ENCODE measurements at regions not wholly inside any gene's neighbourhood (a gene's known extent, or its start where the extent isn't known, plus 50 kb on each side); places are given as distances from the start of the nearest gene placed in this dataset.

GRCh38 chr1:221988829-221989228, 246.9 kb upstream of the DUSP10 start:
- peaks cover 0 to under 1% (median 0%) of the 10 kb centered on the region in 4 experiments; a peak in 2 of 7 replicates for H3K4me1 ChIP-seq (replicated peaks in 1 of 4; ENCODE audit: control insufficient read depth in 3 of 4, insufficient read depth in 4 of 4, low read length in 3 of 4)
- H2AFZ ChIP-seq (ENCODE audit: low read length) = no peak overlapping the region
- H3K4me3 ChIP-seq (ENCODE audit: extremely low read depth in 1 of 4, insufficient read depth in 2 of 4, low read depth in 3 of 4, low read length in 4 of 4) = no peak overlapping the region
- no peak overlapping the region for H3K9ac ChIP-seq (replicated peaks in 1 of 4; ENCODE audit: extremely low read depth in 1 of 4, low read depth in 3 of 4, low read length in 3 of 4)
- no peak overlapping the region for H3K14ac ChIP-seq (ENCODE audit: insufficient read length)
- H4K20me1 ChIP-seq (replicated peaks in 1 of 2; ENCODE audit: control insufficient read depth in 1 of 2, insufficient read depth in 2 of 2, low read length in 2 of 2) = no peaks in the 10 kb centered on the region
- H3K27ac ChIP-seq (ENCODE audit: low read depth, low read length) = no peak overlapping the region
- no peaks in the 10 kb centered on the region for H3K79me2 ChIP-seq (ENCODE audit: control insufficient read depth in 1 of 2, insufficient read depth in 2 of 2, low read length in 2 of 2)
- CTCF ChIA-PET (ENCODE audit: partially characterized antibody) = no interaction called here
- no peak overlapping the region for H2BK20ac ChIP-seq (ENCODE audit: low read length)
- no peak overlapping the region for H2BK15ac ChIP-seq (ENCODE audit: low read length)
- no peak overlapping the region for H3K23ac ChIP-seq (ENCODE audit: insufficient read length)
- H4K91ac ChIP-seq (replicated peaks; ENCODE audit: insufficient read length, low read length) = no peak overlapping the region
- H2BK120ac ChIP-seq (replicated peaks; ENCODE audit: low read depth, low read length) = no peak overlapping the region
- H3K27me3 ChIP-seq (replicated peaks in 1 of 4; ENCODE audit: control insufficient read depth in 3 of 4, extremely low read depth in 1 of 4, insufficient read depth in 3 of 4, low read length in 3 of 4) = no peaks in the 10 kb centered on the region
- H2AK5ac ChIP-seq (ENCODE audit: low read depth, low read length) = no peak overlapping the region
- H3K79me1 ChIP-seq (ENCODE audit: low read depth, low read length) = no peaks in the 10 kb centered on the region
- no peak overlapping the region for H3K4ac ChIP-seq (replicated peaks; ENCODE audit: insufficient read length, low read depth, low read length)
- no peaks in the 10 kb centered on the region for H3K36me3 ChIP-seq (ENCODE audit: control insufficient read depth in 2 of 4, insufficient read depth in 4 of 4, low read length in 3 of 4)
- H2BK5ac ChIP-seq (ENCODE audit: low read depth, low read length) = no peak overlapping the region
- no peak overlapping the region for H3K18ac ChIP-seq (ENCODE audit: extremely low read depth, low read length)
- TF ChIP-seq CHD1 (IDR thresholded peaks at IDR 0.05; ENCODE audit: low read depth, low read length) = no peak
- TF ChIP-seq GABPA (IDR thresholded peaks at IDR 0.05; ENCODE audit: borderline replicate concordance, insufficient read depth, low read length) = no peak
- TF ChIP-seq POLR2AphosphoS5 (IDR thresholded peaks at IDR 0.05; ENCODE audit: low read depth, low read length) = no peak
- TF ChIP-seq RNF2 (IDR thresholded peaks at IDR 0.05; ENCODE audit: borderline replicate concordance, low read depth, low read length, missing control alignments, poor library complexity, severe bottlenecking) = no peak
- TF ChIP-seq SRF (IDR thresholded peaks at IDR 0.05; ENCODE audit: low read depth, low read length) = no peak
- no peak for TF ChIP-seq ZNF274 (IDR thresholded peaks at IDR 0.05; ENCODE audit: borderline replicate concordance, extremely low read depth, low read length)
- TF ChIP-seq JUND (IDR thresholded peaks at IDR 0.05; ENCODE audit: low read length) = no peak
- TF ChIP-seq KDM4A (IDR thresholded peaks at IDR 0.05; ENCODE audit: low read depth, low read length, severe bottlenecking) = no peak
- TF ChIP-seq SP2 (IDR thresholded peaks at IDR 0.05; ENCODE audit: low read length) = no peak
- no peak for TF ChIP-seq SIRT6 (IDR thresholded peaks at IDR 0.05; ENCODE audit: low read length)
- no peak for TF ChIP-seq KDM1A (IDR thresholded peaks at IDR 0.05; ENCODE audit: borderline replicate concordance, low read length)
- TF ChIP-seq USF2 (IDR thresholded peaks at IDR 0.05; ENCODE audit: low read length) = no peak
- no peak for TF ChIP-seq CTBP2 (IDR thresholded peaks at IDR 0.05; ENCODE audit: borderline replicate concordance, insufficient read depth, insufficient read length, low read length)
- no peak for TF ChIP-seq TCF12 (IDR thresholded peaks at IDR 0.05; ENCODE audit: low read depth, low read length)
- no peak overlapping the region for H4K8ac ChIP-seq (ENCODE audit: extremely low read depth, insufficient read depth, low read length)
- H3K56ac ChIP-seq (replicated peaks; ENCODE audit: insufficient read length, low read depth, low read length) = no peak overlapping the region
- FAIRE-seq (no peak), DNase-seq (ENCODE audit: low read depth in 1 of 2, low spot score in 2 of 2) (no peak)
- H2BK12ac ChIP-seq (ENCODE audit: low read depth, low read length) = no peak overlapping the region
- no peaks in the 10 kb centered on the region for H3K23me2 ChIP-seq (ENCODE audit: low read depth, low read length)
- H3K4me2 ChIP-seq (ENCODE audit: insufficient read depth in 1 of 2, low read depth in 2 of 2, low read length in 2 of 2) = no peak overlapping the region
- POLR2A ChIA-PET (ENCODE audit: partially characterized antibody) = no interaction called here
- no peaks in the 10 kb centered on the region for H3K9me3 ChIP-seq (ENCODE audit: insufficient read depth in 2 of 2, low read depth in 1 of 2, low read length in 1 of 2)
- H4K5ac ChIP-seq (ENCODE audit: insufficient read length, low read depth, low read length) = no peak overlapping the region

All from H1 (cell line).